ENCODE measurements at regions not wholly inside any gene's neighbourhood (a gene's known extent, or its start where the extent isn't known, plus 50 kb on each side); places are given as distances from the start of the nearest gene placed in this dataset.

DNA sequence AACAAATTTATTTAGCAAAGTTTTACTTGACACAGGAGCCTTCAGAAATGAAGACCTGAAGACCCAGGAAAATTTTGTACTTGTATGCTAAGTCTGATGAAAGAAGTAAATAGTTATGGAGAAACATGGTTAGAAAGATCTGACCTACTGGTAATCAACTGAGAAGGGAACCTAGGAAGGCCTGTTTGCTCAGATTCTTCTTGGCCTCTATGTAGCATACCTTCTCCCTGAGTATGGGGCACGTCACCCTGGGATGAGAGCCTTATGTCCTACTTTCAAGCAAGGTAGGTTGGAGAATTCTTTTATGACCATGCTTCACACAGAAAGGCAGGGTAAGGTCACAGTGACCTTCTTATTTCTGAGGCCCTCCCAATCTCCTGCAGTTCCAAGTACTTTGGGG is 178.6 kb upstream of the CREB1 start:
- TF ChIP-seq TAF1 (conservative IDR thresholded peaks at IDR 0.05) (no peak), JUND (IDR thresholded peaks at IDR 0.05) (no peak), RAD21 (IDR thresholded peaks at IDR 0.05) (no peak), NR2F2 (IDR thresholded peaks at IDR 0.05) (no peak), FOXA1 (IDR thresholded peaks at IDR 0.05) (no peak), EGR1 (IDR thresholded peaks at IDR 0.05; ENCODE audit: low read depth in 2 of 2) (no peak), FOXA2 (IDR thresholded peaks at IDR 0.05) (no peak), YY1 (IDR thresholded peaks at IDR 0.05) (no peak), HNF4G (IDR thresholded peaks at IDR 0.05) (no peak), HNF4A (conservative IDR thresholded peaks at IDR 0.05) (no peak)
- TF ChIP-seq, protein P1, sequence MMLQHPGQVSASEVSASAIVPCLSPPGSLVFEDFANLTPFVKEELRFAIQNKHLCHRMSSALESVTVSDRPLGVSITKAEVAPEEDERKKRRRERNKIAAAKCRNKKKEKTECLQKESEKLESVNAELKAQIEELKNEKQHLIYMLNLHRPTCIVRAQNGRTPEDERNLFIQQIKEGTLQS (IDR thresholded peaks at IDR 0.05): no peak
- TF ChIP-seq, protein P2, sequence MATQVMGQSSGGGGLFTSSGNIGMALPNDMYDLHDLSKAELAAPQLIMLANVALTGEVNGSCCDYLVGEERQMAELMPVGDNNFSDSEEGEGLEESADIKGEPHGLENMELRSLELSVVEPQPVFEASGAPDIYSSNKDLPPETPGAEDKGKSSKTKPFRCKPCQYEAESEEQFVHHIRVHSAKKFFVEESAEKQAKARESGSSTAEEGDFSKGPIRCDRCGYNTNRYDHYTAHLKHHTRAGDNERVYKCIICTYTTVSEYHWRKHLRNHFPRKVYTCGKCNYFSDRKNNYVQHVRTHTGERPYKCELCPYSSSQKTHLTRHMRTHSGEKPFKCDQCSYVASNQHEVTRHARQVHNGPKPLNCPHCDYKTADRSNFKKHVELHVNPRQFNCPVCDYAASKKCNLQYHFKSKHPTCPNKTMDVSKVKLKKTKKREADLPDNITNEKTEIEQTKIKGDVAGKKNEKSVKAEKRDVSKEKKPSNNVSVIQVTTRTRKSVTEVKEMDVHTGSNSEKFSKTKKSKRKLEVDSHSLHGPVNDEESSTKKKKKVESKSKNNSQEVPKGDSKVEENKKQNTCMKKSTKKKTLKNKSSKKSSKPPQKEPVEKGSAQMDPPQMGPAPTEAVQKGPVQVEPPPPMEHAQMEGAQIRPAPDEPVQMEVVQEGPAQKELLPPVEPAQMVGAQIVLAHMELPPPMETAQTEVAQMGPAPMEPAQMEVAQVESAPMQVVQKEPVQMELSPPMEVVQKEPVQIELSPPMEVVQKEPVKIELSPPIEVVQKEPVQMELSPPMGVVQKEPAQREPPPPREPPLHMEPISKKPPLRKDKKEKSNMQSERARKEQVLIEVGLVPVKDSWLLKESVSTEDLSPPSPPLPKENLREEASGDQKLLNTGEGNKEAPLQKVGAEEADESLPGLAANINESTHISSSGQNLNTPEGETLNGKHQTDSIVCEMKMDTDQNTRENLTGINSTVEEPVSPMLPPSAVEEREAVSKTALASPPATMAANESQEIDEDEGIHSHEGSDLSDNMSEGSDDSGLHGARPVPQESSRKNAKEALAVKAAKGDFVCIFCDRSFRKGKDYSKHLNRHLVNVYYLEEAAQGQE (IDR thresholded peaks at IDR 0.05): no peak
- TF ChIP-seq, protein P3, sequence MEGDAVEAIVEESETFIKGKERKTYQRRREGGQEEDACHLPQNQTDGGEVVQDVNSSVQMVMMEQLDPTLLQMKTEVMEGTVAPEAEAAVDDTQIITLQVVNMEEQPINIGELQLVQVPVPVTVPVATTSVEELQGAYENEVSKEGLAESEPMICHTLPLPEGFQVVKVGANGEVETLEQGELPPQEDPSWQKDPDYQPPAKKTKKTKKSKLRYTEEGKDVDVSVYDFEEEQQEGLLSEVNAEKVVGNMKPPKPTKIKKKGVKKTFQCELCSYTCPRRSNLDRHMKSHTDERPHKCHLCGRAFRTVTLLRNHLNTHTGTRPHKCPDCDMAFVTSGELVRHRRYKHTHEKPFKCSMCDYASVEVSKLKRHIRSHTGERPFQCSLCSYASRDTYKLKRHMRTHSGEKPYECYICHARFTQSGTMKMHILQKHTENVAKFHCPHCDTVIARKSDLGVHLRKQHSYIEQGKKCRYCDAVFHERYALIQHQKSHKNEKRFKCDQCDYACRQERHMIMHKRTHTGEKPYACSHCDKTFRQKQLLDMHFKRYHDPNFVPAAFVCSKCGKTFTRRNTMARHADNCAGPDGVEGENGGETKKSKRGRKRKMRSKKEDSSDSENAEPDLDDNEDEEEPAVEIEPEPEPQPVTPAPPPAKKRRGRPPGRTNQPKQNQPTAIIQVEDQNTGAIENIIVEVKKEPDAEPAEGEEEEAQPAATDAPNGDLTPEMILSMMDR (IDR thresholded peaks at IDR 0.05; ENCODE audit: low read depth, low read length, missing input control): no peak
- no peak overlapping the region for H3K9ac ChIP-seq (ENCODE audit: low read depth in 1 of 2, low read length in 2 of 2)
- H3K36me3 ChIP-seq (ENCODE audit: control insufficient read depth in 4 of 4, insufficient read depth in 3 of 4, low read depth in 1 of 4, low read length in 3 of 4): no peaks in the 10 kb centered on the region
- H3K27ac ChIP-seq (ENCODE audit: low read depth in 1 of 2, low read length in 2 of 2): no peak overlapping the region
- 98% methylated on average over 1 of the region's 1 CpG for WGBS
- H3K9me3 ChIP-seq (ENCODE audit: control insufficient read depth in 4 of 4, low read length in 3 of 4): no peaks in the 10 kb centered on the region
- no peak overlapping the region for H3K4me3 ChIP-seq (ENCODE audit: low read depth in 1 of 3, low read length in 3 of 3)
- H3K27me3 ChIP-seq (ENCODE audit: control insufficient read depth in 4 of 4, insufficient read depth in 4 of 4, low read length in 3 of 4): no peaks in the 10 kb centered on the region
- DNase-seq (ENCODE audit: low spot score): no peak
- no peaks in the 10 kb centered on the region for H3K4me1 ChIP-seq (ENCODE audit: control insufficient read depth in 4 of 4, insufficient read depth in 4 of 4, low read length in 3 of 4)

DNA sequence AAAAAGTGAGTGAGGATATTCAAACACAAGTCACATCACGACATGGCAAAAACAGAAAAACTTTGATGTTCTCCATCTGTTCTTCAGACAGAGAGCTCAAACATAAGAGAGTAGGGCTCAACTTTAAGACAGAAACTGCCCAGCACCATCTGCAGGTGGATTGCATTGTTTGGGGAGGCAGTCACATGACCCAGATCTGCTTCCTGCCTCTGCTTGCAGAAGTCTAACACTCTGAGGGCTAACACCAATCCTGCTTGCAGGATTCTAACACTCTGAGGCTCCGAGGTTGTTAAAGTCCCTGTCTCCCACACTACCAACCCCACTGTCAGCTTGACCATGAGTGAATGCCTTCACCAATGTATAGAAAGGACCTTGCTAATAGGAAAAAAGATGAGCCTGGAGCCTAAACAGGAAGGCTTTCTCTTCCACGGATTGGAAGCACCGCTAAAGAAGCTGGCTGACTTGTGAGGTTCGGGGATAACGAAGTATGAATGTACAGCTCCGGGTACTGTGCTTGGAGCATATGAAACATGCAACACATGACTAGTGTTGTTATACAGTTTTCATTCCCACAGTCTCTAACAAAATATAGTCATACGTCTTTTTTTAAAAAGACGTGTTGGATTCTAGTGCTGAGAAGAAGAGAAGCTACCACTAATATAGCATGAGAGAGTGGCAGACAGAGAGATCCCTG is 176.6 kb upstream of the CREB1 start:
- no peak for DNase-seq (ENCODE audit: low spot score)
- 89% methylated on average over 9 of the region's 9 CpGs for WGBS
- H3K4me3 ChIP-seq (ENCODE audit: low read depth in 1 of 3, low read length in 3 of 3): no peak overlapping the region
- H3K4me1 ChIP-seq (ENCODE audit: control insufficient read depth in 4 of 4, insufficient read depth in 4 of 4, low read length in 3 of 4): no peaks in the 10 kb centered on the region
- no peak overlapping the region for H3K27ac ChIP-seq (ENCODE audit: low read depth in 1 of 2, low read length in 2 of 2)
- no peaks in the 10 kb centered on the region for H3K9me3 ChIP-seq (ENCODE audit: control insufficient read depth in 4 of 4, low read length in 3 of 4)
- H3K36me3 ChIP-seq (ENCODE audit: control insufficient read depth in 4 of 4, insufficient read depth in 3 of 4, low read depth in 1 of 4, low read length in 3 of 4): no peaks in the 10 kb centered on the region
- H3K9ac ChIP-seq (ENCODE audit: low read depth in 1 of 2, low read length in 2 of 2): no peak overlapping the region
- no peak for TF ChIP-seq FOXA1 (IDR thresholded peaks at IDR 0.05)
- TF ChIP-seq GABPA (IDR thresholded peaks at IDR 0.05 in 1 of 2, conservative IDR thresholded peaks at IDR 0.05 in 1 of 2): no peak
- TF ChIP-seq HNF4A (conservative IDR thresholded peaks at IDR 0.05): no peak
- TF ChIP-seq YY1 (IDR thresholded peaks at IDR 0.05): no peak
- TF ChIP-seq, protein P1 (IDR thresholded peaks at IDR 0.05): no peak
- TF ChIP-seq, protein P4, sequence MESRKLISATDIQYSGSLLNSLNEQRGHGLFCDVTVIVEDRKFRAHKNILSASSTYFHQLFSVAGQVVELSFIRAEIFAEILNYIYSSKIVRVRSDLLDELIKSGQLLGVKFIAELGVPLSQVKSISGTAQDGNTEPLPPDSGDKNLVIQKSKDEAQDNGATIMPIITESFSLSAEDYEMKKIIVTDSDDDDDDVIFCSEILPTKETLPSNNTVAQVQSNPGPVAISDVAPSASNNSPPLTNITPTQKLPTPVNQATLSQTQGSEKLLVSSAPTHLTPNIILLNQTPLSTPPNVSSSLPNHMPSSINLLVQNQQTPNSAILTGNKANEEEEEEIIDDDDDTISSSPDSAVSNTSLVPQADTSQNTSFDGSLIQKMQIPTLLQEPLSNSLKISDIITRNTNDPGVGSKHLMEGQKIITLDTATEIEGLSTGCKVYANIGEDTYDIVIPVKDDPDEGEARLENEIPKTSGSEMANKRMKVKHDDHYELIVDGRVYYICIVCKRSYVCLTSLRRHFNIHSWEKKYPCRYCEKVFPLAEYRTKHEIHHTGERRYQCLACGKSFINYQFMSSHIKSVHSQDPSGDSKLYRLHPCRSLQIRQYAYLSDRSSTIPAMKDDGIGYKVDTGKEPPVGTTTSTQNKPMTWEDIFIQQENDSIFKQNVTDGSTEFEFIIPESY (IDR thresholded peaks at IDR 0.05): no peak
- TF ChIP-seq RXRA (IDR thresholded peaks at IDR 0.05): no peak
- H3K27me3 ChIP-seq (ENCODE audit: control insufficient read depth in 4 of 4, insufficient read depth in 4 of 4, low read length in 3 of 4): no peaks in the 10 kb centered on the region

All from liver (tissue), 8 donors.